Right lobe of liver (tissue), 6 donors: ENCODE measurements at regions not wholly inside any gene's neighbourhood (a gene's known extent, or its start where the extent isn't known, plus 50 kb on each side); places are given as distances from the start of the nearest gene placed in this dataset.

Source experiments
- ATAC-seq, 4 donors: fragments of 200-7000 bp; cut with Tn5 transposase; one replicate each; pipeline ENCODE4 v1.9.1; 2020; ENCODE audit warnings: mild to moderate bottlenecking in 4 of 4, moderate library complexity in 4 of 4
- DNase-seq, 3 donors: peaks; one replicate each; pipeline ENCODE4 v3.0.0-alpha.2; 2020
- H3K27ac ChIP-seq, 3 donors: fragments of 200-600 bp; one replicate each; pipeline ENCODE4 v1.8.0; 2022
- H3K27me3 ChIP-seq, 2 donors: fragments of 200-600 bp; one replicate each; pipeline ENCODE4 v1.8.0; 2022
- H3K36me3 ChIP-seq, 4 donors: fragments of 200-600 bp; sonication (generic) in 1 of 4; one replicate each; pipeline versions ENCODE4 v1.5.1 to v1.8.0; 2017 to 2022; ENCODE audit warnings: control low read depth in 1 of 4
- H3K4me1 ChIP-seq, 4 donors: fragments of 200-600 bp; sonication (generic) in 1 of 4; one replicate each; pipeline versions ENCODE4 v1.5.1 to v1.8.0; 2017 to 2022; ENCODE audit warnings: control low read depth in 1 of 4
- H3K4me3 ChIP-seq, 3 donors: fragments of 200-600 bp; one replicate each; pipeline ENCODE4 v1.8.0; 2022
- H3K9me3 ChIP-seq, 4 donors: fragments of 200-600 bp; sonication (generic) in 1 of 4; one replicate each; pipeline versions ENCODE4 v1.5.1 to v1.8.0; 2017 to 2022; ENCODE audit warnings: control low read depth in 1 of 4
- CTCF ChIP-seq, 4 donors: fragments of 200-600 bp in 3 of 4; fragments of 450-650 bp in 1 of 4; IDR thresholded peaks; one replicate each; pipeline versions ENCODE4 v1.5.1 to v1.8.0; 2016 to 2022; ENCODE audit warnings: antibody characterized with exemption in 4 of 4, mild to moderate bottlenecking in 2 of 4
- POLR2A ChIP-seq: fragments of 450-650 bp; IDR thresholded peaks from one replicate; pipeline ENCODE4 v1.6.1; 2017; ENCODE audit warnings: antibody characterized with exemption, mild to moderate bottlenecking
- WGBS: methylation state at CpG from one replicate; pipeline ENCODE4 v1.1.6; 2018; ENCODE audit warnings: low coverage, low lambda C conversion rate; ENCODE audit not compliant: insufficient coverage; ENCODE audit errors: missing lambda C conversion rate; 5-methylcytosine and 5-hydroxymethylcytosine counted together
- intact Hi-C, 2 donors: fragments of 100-400 bp; cut with DNase I; formaldehyde crosslinking; loops; one replicate each; pipeline versions ENCODE4 v1.11.2 to v1.14.1; 2022
- donor health status: DM: no; HTN: yes; CAD: no.
- donor health status: DM: no; HTN: no; CAD: no.
- donor health status: DM: no; HTN: no; CAD: no.
- donor health status: DM: no; HTN: yes; CAD: no.
- donor health status: DM: no; HTN: yes; CAD: no.

GRCh38 chr2:194411221-194411620 lies 1245.8 kb upstream of the SLC39A10 start:
- Histone ChIP-seq H3K36me3 (no peaks in the 10 kb centered on the region), H3K9me3 (no peaks in the 10 kb centered on the region), H3K27me3 (no peaks in the 10 kb centered on the region), H3K4me1 (no peaks in the 10 kb centered on the region), H3K27ac (no peak overlapping the region), H3K4me3 (no peak overlapping the region)
- 49% methylated on average over 3 of the region's 3 CpGs for WGBS
- ATAC-seq (no peak), DNase-seq (no peak)
- no peak for TF ChIP-seq CTCF (IDR thresholded peaks at IDR 0.05)
- no peak for TF ChIP-seq POLR2A
- intact Hi-C loops: no loop called here

- intact Hi-C loops: no loop called here
- no peak for ATAC-seq
- no peaks in the 10 kb centered on the region for H3K9me3 ChIP-seq
- H3K27me3 ChIP-seq: no peaks in the 10 kb centered on the region
- H3K36me3 ChIP-seq: no peaks in the 10 kb centered on the region
- H3K4me1 ChIP-seq: no peaks in the 10 kb centered on the region
- TF ChIP-seq POLR2A (no peak), CTCF (IDR thresholded peaks at IDR 0.05) (no peak)
- H3K27ac ChIP-seq: no peak overlapping the region
- DNase-seq: no peak
- H3K4me3 ChIP-seq: no peak overlapping the region
- 55% methylated on average over 3 of the region's 3 CpGs for WGBS
Measured at GRCh38 chr2:194395818-194396217, 1261.2 kb upstream of the SLC39A10 start.

- Histone ChIP-seq H3K36me3 (no peaks in the 10 kb centered on the region), H3K4me3 (no peak overlapping the region), H3K27ac (no peak overlapping the region), H3K9me3 (no peaks in the 10 kb centered on the region), H3K4me1 (no peaks in the 10 kb centered on the region), H3K27me3 (no peaks in the 10 kb centered on the region)
- intact Hi-C loops: no loop called here
- no peak for ATAC-seq
- DNase-seq: no peak
- TF ChIP-seq CTCF (IDR thresholded peaks at IDR 0.05) (no peak), POLR2A (no peak)
- 53% methylated on average over 1 of the region's 1 CpG for WGBS
Measured at GRCh38 chr2:194385376-194385775, 1271.7 kb upstream of the SLC39A10 start.

- TF ChIP-seq CTCF (IDR thresholded peaks at IDR 0.05): no peak
- TF ChIP-seq POLR2A: no peak
- DNase-seq (no peak), ATAC-seq (no peak)
- Histone ChIP-seq H3K27ac (no peak overlapping the region), H3K4me1 (no peaks in the 10 kb centered on the region), H3K36me3 (no peaks in the 10 kb centered on the region), H3K4me3 (no peak overlapping the region), H3K9me3 (no peaks in the 10 kb centered on the region), H3K27me3 (no peaks in the 10 kb centered on the region)
- 31% methylated on average over 1 of the region's 1 CpG for WGBS
- intact Hi-C loops: no loop called here
Measured at GRCh38 chr2:194383401-194383800, 1273.6 kb upstream of the SLC39A10 start.

GRCh38 chr2:194382221-194382620 lies 1274.8 kb upstream of the SLC39A10 start:
- Histone ChIP-seq H3K36me3 (no peaks in the 10 kb centered on the region), H3K27me3 (no peaks in the 10 kb centered on the region), H3K4me3 (no peak overlapping the region), H3K27ac (no peak overlapping the region), H3K4me1 (no peaks in the 10 kb centered on the region), H3K9me3 (no peaks in the 10 kb centered on the region)
- TF ChIP-seq POLR2A (no peak), CTCF (IDR thresholded peaks at IDR 0.05) (no peak)
- ATAC-seq: no peak
- intact Hi-C loops: no loop called here
- no peak for DNase-seq
